HG02759 (cell line): ENCODE measurements at regions not wholly inside any gene's neighbourhood (a gene's known extent, or its start where the extent isn't known, plus 50 kb on each side); places are given as distances from the start of the nearest gene placed in this dataset.

Experiments used
- ATAC-seq: cut with Tn5 transposase; IDR thresholded peaks from one replicate; pipeline ENCODE4 v1.9.1; 2021; ENCODE audit warnings: mild to moderate bottlenecking, moderate library complexity; ENCODE audit not compliant: unreplicated experiment

GRCh38 chr5:32504329-32504988, 59.9 kb upstream of the ZFR start:
- ATAC-seq: no peak

GRCh38 chr5:32503261-32503660, 58.7 kb upstream of the ZFR start:
- ATAC-seq: no peak

- ATAC-seq: no peak
Observed at GRCh38 chr5:32501071-32502002, 56.8 kb upstream of the ZFR start.

GRCh38 chr5:32500181-32500580, 55.6 kb upstream of the ZFR start:
- no peak for ATAC-seq

GRCh38 chr5:32499261-32499660, 54.7 kb upstream of the ZFR start:
- ATAC-seq: no peak

- ATAC-seq: no peak
Observed at GRCh38 chr5:32498484-32498883, 53.9 kb upstream of the ZFR start.

- no peak for ATAC-seq
Observed at GRCh38 chr5:32496104-32496503, 51.6 kb upstream of the ZFR start.

- ATAC-seq: no peak
Observed at GRCh38 chr5:32494827-32495226, 50.3 kb upstream of the ZFR start.
